GM18858 (cell line): ENCODE measurements at regions not wholly inside any gene's neighbourhood (a gene's known extent, or its start where the extent isn't known, plus 50 kb on each side); places are given as distances from the start of the nearest gene placed in this dataset.

Experiments
- ATAC-seq: cut with Tn5 transposase; IDR thresholded peaks from one replicate; pipeline ENCODE4 v1.9.1; 2021; ENCODE audit not compliant: unreplicated experiment

DNA sequence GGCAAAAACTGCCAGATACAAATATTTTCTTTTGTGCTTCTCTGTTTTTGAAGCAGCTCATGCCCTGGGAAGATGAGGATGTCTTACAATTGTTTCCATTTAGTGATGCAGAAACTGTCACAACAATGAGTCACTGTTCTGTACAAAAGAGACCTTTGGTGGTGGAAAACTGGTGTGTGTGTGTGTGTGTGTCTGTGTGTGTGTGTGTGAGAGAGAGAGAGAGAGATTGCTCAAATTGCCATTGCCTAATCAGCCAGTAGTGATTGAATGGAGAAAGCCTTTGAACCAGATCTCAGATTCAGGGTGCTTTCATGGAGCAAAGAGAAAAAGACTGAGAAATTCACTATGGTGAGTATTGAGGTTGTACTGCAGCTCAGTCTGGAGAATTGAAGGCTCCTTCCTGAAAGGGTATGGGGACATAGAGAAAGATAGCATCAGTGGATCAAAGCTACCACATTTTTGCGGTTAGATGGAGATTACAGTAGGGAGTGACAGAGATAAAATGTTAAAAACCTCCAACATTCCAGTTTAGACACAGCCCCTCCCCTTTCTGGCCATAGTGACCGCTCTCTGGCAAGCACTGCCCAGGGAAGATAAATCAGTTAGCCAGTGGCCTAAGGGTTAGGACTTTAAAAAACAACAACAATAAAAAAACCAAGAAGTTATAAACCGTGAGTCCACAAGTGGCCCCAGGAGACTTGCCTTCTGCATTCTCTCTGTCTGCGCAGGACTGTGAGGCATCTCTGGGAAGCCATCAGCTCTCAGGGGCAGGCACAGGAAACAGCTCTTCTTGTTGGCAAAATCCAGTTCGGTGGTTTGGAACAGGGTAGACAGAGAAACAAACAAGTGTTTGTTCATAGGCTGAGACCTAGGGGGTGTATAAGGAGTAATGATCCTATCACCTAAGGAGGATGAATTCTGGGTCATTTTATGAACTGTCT lies 406.5 kb downstream of the DUSP10 start:
- ATAC-seq = no peak

DNA sequence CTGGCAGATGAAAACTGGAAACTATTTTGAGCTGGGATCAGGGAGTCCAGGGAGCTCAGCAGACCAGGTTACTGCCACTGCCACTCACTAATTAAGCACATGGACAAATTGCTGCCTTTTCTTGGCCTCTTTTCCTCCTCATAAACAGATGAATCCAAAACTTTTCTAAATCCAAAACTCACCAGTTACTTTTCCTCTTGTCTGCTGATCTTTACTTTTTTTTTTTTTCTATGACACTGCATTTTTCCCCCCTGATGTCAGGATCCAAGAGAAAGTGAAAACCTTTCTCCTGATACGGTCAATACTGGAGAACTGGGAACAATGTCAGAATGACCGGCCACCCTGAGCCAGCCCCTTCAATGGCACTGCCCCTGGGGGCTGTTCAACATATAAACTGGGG lies 405.8 kb downstream of the DUSP10 start:
- no peak for ATAC-seq

DNA sequence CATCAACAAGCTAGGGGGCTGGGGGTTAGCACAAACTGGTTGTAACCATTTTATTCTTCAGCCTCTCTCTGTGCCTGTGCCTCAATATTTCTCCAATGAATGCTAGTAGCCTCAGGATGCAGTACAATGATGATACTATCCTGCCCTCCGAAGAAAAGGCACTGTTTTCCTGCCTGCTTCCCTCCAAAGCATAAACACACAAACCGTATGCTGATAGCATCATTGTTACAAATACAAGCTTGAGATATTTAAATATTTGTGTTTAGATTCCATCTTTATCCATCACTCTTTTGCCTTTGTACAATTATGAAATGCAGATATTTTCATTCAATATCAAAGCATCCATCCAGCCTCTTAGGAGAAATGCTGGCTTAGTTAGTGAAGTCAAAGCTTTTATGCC lies 404.8 kb downstream of the DUSP10 start:
- ATAC-seq = no peak

DNA sequence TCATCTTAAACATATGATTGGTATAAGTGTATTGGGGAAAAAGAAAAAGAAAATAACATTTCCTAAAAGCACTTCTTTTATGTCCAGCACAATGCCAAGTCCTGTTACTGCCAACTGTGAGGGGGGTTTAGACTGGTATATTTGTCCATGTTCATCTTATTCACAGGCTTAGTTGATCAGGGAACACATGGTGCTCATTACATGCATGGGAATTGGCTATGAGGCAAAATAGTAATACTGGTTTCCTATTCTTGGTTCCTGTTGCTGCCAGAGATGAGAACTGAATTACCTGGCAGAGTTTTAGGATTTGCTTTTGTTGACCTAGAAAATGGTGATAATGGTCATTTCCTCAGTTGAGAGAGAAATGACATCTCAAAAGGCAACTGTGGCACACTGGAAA lies 398.8 kb downstream of the DUSP10 start:
- no peak for ATAC-seq

DNA sequence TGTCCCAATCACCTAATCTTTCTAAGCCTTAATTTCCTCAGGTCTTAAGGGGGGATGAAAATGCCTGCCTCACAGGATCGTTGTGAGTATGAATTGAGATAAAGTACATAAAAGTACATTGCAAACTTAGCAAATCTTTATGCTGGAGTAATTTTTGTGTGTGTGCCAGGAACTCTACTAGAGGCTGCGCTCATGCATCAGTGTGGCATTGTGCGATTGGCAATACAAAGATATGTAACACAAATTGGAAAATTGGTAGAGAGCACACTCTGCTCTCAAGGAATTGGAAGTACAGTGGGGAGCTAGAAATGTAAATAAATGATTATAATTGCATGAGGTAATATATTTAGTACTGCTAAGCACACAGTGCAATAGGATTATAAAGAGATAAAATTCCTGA lies 398.3 kb downstream of the DUSP10 start:
- ATAC-seq = no peak

DNA sequence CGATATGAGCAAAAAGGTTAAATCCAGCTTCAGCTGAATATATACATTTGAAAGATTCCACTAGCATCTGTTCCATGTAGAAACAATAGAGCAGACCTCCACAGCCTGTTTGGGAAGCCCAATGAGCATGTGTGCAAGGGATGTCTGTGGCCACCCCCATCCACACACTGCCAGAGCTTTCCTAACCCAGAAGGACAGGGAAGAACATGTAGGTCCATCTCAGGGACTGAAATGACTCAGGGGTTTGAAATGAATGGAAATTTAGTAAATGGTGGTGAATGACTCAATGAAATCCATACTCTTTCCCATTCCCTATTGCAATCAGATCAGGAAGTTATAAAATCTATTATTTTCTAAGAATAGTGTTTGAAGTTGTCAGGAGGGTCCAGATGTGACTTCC lies 397.2 kb downstream of the DUSP10 start:
- no peak for ATAC-seq

DNA sequence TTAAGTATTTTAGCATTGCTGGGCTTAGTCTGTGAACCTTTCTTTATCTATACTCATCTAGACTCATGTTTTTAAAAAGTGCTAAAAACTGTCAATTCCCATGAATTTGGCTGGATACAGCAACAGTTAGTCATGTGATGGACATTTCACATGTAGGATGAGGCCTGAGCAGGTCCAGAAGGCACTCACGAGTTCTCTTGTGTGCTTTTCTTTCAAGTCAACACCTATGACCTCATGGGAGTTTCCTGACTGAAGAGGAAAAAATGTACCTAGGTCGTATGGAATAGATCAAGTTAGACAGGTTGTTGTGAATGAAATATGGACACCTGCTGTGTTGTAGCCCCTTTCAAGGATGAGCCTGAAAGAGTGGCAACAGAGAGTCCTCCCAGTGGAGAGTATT lies 394.2 kb downstream of the DUSP10 start:
- no peak for ATAC-seq

DNA sequence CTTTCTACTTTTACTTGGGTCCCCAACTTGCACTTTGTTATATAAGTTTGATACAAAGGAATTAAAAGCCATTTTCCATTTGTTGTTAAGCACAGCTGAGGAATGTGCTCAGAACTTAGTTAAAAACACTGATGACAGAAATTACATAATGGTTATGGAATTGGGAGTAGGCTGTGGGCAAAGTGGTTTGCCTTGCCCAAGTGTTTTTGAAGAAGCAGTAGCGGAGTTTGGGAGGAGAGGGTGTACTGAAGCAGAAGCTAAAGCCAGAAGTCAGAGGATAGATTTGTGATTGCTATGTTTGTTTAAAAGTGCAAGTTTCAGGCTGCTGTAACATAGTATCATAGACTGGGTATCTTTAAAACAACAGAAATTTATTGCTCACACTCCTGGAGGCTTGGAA lies 391.8 kb downstream of the DUSP10 start:
- no peak for ATAC-seq

DNA sequence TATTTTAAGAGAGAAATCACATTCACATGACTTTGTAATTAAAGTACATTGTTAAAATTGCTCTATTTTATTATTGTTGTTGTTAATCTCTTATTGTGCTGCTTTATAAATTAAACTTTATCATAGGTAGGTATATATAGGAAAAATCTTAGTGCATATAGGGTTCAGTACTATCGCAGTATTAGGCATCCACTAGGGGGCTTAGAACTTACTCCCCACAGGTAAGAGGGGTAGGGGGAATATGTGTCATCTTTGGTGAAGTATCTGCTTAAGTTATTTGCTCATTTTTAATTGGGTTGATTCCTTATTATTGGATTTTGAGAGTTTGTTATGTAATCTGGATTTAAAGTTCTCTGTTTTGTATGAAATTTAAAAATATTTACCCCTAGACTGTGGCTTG lies 385.2 kb downstream of the DUSP10 start:
- no peak for ATAC-seq

DNA sequence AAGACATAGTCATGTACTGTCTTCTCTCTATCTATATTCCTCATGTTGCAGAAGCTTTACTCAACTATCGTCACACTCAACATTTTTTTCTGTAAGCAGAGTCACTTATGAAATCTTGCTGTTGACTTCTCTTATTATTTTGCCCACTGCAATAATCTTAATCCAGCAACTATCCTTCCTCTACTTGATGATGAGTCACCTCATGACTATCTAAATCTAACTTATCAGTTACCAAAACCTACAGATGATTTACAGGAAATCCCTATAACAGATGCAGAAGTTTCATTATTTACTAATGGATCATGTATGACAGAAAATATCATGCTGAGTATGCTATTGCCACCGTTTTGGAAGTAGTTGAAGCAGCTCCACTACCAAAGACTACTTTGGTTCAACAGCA lies 378.9 kb downstream of the DUSP10 start:
- ATAC-seq = no peak

DNA sequence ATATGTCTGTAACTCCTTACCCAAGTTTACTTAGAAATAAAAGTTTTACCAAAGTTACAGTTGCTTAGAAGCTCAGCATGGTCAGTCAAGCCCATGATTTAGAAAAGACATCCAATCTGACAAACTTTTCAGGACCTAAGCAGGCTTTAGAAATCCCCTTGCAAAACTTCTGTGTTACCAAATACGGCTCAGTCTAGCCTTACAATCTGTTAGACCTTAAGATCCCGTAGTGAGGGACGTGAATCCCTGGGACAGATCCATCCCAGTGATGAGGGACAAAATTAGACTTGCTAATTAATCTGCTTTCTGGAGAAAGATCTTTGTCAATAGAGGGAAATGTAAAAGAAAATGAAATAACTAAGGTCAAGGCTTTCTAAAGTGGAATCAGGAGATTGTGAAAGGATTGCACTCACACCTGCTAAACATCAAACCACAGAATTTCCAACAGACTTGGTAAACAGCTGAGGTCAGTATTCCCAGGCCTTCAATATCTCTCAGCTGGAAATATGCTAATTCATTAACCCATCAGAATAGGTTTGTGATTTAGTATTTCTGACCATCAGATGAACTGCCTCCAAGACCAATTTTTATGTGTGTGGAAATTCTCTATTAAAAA lies 375.3 kb downstream of the DUSP10 start:
- ATAC-seq = no peak

DNA sequence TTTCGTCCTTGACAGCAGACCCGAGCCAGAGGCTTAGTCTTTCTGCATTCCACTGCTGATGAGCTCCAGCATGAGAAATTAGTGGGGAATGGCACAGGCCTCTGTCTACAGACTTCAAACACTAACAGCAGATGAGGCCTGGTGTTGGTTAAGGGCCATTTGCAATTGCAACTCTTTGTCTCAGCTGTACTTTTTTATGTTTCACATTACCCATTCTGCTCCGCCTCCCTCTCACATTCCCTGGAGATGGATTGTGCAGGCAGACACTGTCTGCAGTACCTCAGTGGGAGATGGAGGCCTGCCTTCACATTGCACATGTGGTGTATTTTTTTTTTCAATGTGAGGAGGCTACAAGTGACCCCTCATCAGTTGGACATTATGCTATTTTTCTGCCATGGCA lies 370.2 kb downstream of the DUSP10 start:
- no peak for ATAC-seq

DNA sequence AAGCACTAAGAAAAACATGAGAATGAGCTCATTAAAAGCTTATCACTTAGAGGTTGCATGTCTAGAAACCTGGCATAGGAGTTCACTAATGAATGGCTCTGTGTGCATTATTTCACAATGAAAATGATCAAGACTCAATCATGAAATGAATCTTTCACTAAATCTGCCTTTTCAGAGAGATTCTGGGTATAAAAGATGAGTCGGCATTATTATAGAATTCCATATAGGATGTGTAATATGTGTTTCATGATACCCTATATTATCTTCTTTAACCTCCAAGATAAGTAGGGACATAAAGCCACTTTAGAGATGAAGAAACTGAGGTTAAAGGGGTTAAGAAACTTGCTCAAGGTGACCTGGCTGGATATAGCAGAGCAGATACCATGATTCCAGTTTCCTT lies 368.1 kb downstream of the DUSP10 start:
- no peak for ATAC-seq

DNA sequence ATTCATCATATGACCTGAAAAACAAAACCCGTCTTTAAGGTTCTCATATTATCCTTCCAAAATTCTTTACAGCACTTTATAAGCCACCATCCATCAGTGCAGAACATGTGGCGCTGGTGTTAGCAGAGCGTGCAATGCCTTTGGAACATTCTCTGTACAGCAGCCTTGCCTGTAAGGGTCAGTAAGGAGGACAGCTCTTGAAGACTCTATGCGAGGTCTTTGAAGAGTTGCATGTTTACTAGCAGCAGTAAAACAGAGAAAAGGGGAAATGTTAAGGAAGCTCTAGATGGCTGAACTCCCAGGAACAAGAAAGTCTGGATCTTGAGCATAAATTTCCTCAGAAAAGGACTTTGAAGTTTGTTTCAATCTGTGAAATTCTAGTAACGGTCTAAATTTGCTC lies 365.6 kb downstream of the DUSP10 start:
- ATAC-seq = no peak

DNA sequence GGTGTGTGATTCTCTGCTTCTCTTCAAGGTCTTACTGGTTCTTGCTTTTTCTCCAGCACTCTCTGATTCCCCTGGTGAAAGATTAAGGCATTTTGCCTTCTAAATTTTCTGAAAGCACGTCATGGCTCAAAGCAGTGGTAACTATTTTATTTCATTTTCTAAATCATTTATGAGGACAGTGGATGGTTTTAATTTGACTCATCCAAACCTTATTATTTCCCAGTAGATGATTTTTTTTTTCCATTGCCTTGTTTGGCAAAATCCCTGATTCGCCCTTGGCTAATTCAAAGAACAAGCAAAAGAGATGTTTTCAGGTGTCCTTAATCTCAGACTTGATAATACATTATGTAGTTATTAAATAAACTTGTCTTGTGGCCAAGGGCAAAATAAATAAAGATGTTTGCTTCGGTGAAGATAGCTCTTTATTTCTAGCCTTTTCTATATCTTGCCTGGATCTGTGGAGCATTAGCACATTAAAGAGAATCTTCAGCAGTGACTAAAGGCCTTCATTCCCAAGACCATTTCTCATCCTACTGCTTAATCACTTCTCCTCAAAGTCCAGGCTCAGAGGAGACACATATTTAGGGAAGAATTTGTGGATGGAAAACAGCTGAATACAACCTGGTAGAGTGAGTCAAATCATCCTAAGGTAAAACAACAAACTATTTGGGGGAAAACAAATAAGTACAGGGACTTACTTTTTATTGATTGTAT lies 359.8 kb downstream of the DUSP10 start:
- no peak for ATAC-seq

DNA sequence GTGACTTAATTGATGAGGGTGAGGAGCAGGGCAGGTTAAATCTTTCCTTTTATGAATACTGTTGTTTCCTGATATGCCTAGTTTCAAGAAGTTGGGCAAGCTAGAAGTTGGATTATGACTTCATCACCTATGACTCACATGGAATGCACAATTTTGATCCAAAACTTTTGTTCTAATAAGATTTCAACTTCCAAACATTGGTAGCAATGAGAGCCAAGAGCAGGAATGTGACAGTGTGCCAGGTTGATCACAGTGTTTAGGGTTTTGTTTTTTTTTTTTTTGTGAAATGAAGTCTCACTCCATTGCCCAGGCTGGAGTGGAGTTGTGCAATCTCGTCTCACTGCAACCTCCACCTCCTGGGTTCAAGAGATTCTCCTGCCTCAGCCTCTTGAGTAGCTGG lies 349.4 kb downstream of the DUSP10 start:
- no peak for ATAC-seq

DNA sequence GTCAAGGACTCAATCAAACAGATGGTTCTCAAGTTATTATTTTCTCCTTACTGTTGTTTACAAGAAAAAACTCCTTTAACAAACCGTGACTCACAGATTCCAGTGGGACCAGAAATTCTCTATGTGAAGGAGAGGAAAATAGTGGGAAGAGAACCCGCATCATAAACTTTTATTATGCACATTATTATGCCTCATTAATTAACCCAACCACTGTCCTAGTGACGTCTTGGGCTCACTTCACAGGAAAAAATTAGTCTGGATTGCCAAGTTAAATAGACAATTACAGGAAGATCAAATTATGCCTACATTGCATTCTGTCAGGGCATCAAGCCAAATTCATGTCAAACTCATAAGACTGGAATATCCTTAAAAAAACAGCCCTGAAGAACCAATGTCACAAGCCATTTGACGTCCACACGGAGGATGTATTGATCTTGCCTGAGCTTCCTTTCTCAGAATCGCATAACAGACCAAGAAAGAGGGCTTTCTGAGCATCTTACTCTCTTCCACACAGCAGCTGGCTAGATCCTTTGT lies 347.8 kb downstream of the DUSP10 start:
- ATAC-seq = no peak

DNA sequence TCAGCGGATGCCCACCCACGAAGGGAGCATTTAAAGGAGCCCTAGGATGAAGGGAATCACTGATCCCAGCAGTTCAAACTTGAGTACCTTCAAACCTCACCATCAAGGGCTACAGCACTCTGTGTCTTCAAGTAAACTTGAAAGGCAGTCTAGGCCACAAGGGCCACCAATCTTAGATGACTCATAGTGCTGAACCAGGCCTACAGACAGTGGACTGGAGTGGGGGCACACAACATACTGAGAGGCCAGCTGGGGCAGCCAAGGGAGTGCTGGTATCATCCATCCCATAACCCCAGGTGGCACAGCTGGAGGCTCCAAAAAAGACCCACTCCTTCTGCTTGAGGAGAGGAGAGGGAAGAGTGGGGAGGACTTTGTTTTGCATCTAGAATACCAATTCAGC lies 345.4 kb downstream of the DUSP10 start:
- no peak for ATAC-seq

DNA sequence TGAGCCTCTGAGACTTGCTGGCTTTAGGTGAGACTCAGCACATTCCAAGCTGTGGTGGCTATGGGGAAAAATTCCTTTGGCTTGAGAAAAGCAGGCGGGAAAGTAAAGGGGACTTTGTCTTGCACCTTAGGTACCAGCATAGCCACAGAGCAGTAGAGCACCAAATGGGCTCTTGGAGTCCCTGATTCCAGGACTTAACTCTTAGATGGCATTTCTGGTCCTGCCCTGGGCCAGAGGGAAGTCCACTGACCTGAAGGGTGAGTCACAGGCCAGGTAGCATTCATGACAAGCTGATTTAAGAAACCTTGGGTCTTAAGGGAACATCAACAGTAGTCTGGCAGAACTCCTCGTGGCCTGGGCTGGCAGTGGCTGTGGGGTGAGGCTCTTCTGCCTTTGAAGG lies 344.7 kb downstream of the DUSP10 start:
- ATAC-seq = no peak

DNA sequence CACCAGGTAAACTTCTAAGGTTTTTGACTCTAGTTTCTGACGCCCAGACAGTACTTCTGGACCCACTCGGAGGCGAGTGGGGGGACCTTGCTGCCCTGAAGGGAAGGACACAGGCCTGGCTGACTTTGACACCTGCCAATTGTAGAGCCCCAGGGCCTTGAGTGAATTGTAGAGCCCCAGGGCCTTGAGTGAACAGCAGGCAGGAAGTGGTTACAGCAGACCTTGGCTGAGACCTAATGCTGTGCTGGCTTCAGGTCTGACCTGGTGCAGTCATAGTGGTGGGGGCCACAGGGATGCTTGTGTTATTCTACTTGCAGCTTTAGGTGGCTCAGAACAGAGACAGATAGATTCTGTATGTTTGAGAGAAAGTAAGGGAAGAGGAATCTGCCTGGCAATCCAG lies 344.3 kb downstream of the DUSP10 start:
- no peak for ATAC-seq

DNA sequence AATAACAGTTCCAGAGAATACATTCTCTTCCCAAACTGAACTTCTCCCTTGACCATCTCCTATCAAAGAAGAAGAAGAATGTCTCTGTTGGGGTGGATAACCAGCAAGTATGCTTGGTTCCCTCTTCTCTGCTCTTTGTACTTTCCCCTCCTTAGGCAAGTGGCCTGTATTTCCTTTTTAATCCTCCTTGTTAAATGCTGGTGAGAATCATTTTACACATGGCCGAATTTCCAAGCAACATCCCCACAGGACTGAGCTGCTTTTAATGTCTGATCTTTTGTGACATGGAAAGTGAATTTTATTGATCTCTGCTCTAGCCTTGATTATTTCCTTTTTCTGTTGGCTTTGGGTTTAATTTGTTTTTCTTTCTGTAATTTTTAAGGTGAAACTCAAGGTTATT lies 336.7 kb downstream of the DUSP10 start:
- ATAC-seq = no peak
